ENCODE measurements at regions not wholly inside any gene's neighbourhood (a gene's known extent, or its start where the extent isn't known, plus 50 kb on each side); places are given as distances from the start of the nearest gene placed in this dataset.
"Not testable (repeated sequence)": the region's sequence is repeated elsewhere in the genome, so short reads cannot be mapped to it uniquely, and the experiment has no call there.

GRCh38 chr11:80943226-80943625 lies 1502.4 kb upstream of the TENM4 start:
- Histone ChIP-seq H3K4me1 (ENCODE audit: insufficient read depth, low read length) (peaks cover 4% of the 10 kb centered on the region; the same call in 1 of the 2 replicates), H3K9ac (ENCODE audit: low read depth, low read length) (no peak overlapping the region), H3K9me3 (ENCODE audit: control insufficient read depth, insufficient read depth, low read length) (no peaks in the 10 kb centered on the region), H3K36me3 (ENCODE audit: insufficient read depth, low read length) (no peaks in the 10 kb centered on the region)

GRCh38 chr11:80937842-80938241 lies 1497.0 kb upstream of the TENM4 start:
- Histone ChIP-seq H3K9ac (ENCODE audit: low read depth, low read length) (no peak overlapping the region), H3K9me3 (ENCODE audit: control insufficient read depth, insufficient read depth, low read length) (no peaks in the 10 kb centered on the region), H3K36me3 (ENCODE audit: insufficient read depth, low read length) (no peaks in the 10 kb centered on the region), H3K4me1 (ENCODE audit: insufficient read depth, low read length) (no peaks in the 10 kb centered on the region)

GRCh38 chr11:80930038-80930437 lies 1489.2 kb upstream of the TENM4 start:
- Histone ChIP-seq H3K9me3 (ENCODE audit: control insufficient read depth, insufficient read depth, low read length) (no peaks in the 10 kb centered on the region), H3K36me3 (ENCODE audit: insufficient read depth, low read length) (no peaks in the 10 kb centered on the region), H3K9ac (ENCODE audit: low read depth, low read length) (no peak overlapping the region), H3K4me1 (ENCODE audit: insufficient read depth, low read length) (no peaks in the 10 kb centered on the region)

- H3K9me3 ChIP-seq (ENCODE audit: control insufficient read depth, insufficient read depth, low read length): no peaks in the 10 kb centered on the region
- H3K9ac ChIP-seq (ENCODE audit: low read depth, low read length): no peak overlapping the region
- H3K36me3 ChIP-seq (ENCODE audit: insufficient read depth, low read length): no peaks in the 10 kb centered on the region
- H3K4me1 ChIP-seq (ENCODE audit: insufficient read depth, low read length): no peaks in the 10 kb centered on the region
Observed at GRCh38 chr11:80929031-80929805, 1488.4 kb upstream of the TENM4 start.

- H3K9ac ChIP-seq (ENCODE audit: low read depth, low read length): no peak overlapping the region
- H3K36me3 ChIP-seq (ENCODE audit: insufficient read depth, low read length): no peaks in the 10 kb centered on the region
- no peaks in the 10 kb centered on the region for H3K9me3 ChIP-seq (ENCODE audit: control insufficient read depth, insufficient read depth, low read length)
- no peaks in the 10 kb centered on the region for H3K4me1 ChIP-seq (ENCODE audit: insufficient read depth, low read length)
Observed at GRCh38 chr11:80925321-80925720, 1484.5 kb upstream of the TENM4 start.

GRCh38 chr11:80921310-80921709 lies 1480.5 kb upstream of the TENM4 start:
- not testable (repeated sequence) for H3K4me1 ChIP-seq (ENCODE audit: insufficient read depth, low read length); H3K9me3 ChIP-seq (ENCODE audit: control insufficient read depth, insufficient read depth, low read length); H3K9ac ChIP-seq (ENCODE audit: low read depth, low read length); H3K36me3 ChIP-seq (ENCODE audit: insufficient read depth, low read length)

GRCh38 chr11:80916173-80916798 lies 1475.5 kb upstream of the TENM4 start:
- H3K4me1 ChIP-seq (ENCODE audit: insufficient read depth, low read length): no peaks in the 10 kb centered on the region
- H3K9me3 ChIP-seq (ENCODE audit: control insufficient read depth, insufficient read depth, low read length): no peaks in the 10 kb centered on the region
- H3K9ac ChIP-seq (ENCODE audit: low read depth, low read length): no peak overlapping the region
- no peaks in the 10 kb centered on the region for H3K36me3 ChIP-seq (ENCODE audit: insufficient read depth, low read length)

- no peak overlapping the region for H3K9ac ChIP-seq (ENCODE audit: low read depth, low read length)
- no peaks in the 10 kb centered on the region for H3K36me3 ChIP-seq (ENCODE audit: insufficient read depth, low read length)
- no peaks in the 10 kb centered on the region for H3K4me1 ChIP-seq (ENCODE audit: insufficient read depth, low read length)
- H3K9me3 ChIP-seq (ENCODE audit: control insufficient read depth, insufficient read depth, low read length): no peaks in the 10 kb centered on the region
Observed at GRCh38 chr11:80914311-80914710, 1473.5 kb upstream of the TENM4 start.

GRCh38 chr11:80911666-80912065 lies 1470.8 kb upstream of the TENM4 start:
- H3K9ac ChIP-seq (ENCODE audit: low read depth, low read length): no peak overlapping the region
- H3K9me3 ChIP-seq (ENCODE audit: control insufficient read depth, insufficient read depth, low read length): no peaks in the 10 kb centered on the region
- H3K36me3 ChIP-seq (ENCODE audit: insufficient read depth, low read length): no peaks in the 10 kb centered on the region
- H3K4me1 ChIP-seq (ENCODE audit: insufficient read depth, low read length): no peaks in the 10 kb centered on the region

GRCh38 chr11:80900265-80900664 lies 1459.4 kb upstream of the TENM4 start:
- Histone ChIP-seq H3K36me3 (ENCODE audit: insufficient read depth, low read length) (no peaks in the 10 kb centered on the region), H3K9me3 (ENCODE audit: control insufficient read depth, insufficient read depth, low read length) (no peaks in the 10 kb centered on the region; the same call in 1 of the 2 replicates), H3K4me1 (ENCODE audit: insufficient read depth, low read length) (no peaks in the 10 kb centered on the region), H3K9ac (ENCODE audit: low read depth, low read length) (no peak overlapping the region)

GRCh38 chr11:80899381-80899780 lies 1458.6 kb upstream of the TENM4 start:
- Histone ChIP-seq H3K4me1 (ENCODE audit: insufficient read depth, low read length) (no peaks in the 10 kb centered on the region), H3K9ac (ENCODE audit: low read depth, low read length) (no peak overlapping the region), H3K36me3 (ENCODE audit: insufficient read depth, low read length) (no peaks in the 10 kb centered on the region), H3K9me3 (ENCODE audit: control insufficient read depth, insufficient read depth, low read length) (no peaks in the 10 kb centered on the region; the same call in 1 of the 2 replicates)

- Histone ChIP-seq H3K4me1 (ENCODE audit: insufficient read depth, low read length) (no peaks in the 10 kb centered on the region), H3K9me3 (ENCODE audit: control insufficient read depth, insufficient read depth, low read length) (no peaks in the 10 kb centered on the region), H3K36me3 (ENCODE audit: insufficient read depth, low read length) (no peaks in the 10 kb centered on the region), H3K9ac (ENCODE audit: low read depth, low read length) (no peak overlapping the region)
Observed at GRCh38 chr11:80898910-80899309, 1458.1 kb upstream of the TENM4 start.

GRCh38 chr11:80886684-80887083 lies 1445.9 kb upstream of the TENM4 start:
- Histone ChIP-seq H3K9me3 (ENCODE audit: control insufficient read depth, insufficient read depth, low read length) (no peaks in the 10 kb centered on the region), H3K9ac (ENCODE audit: low read depth, low read length) (no peak overlapping the region), H3K36me3 (ENCODE audit: insufficient read depth, low read length) (no peaks in the 10 kb centered on the region; the same call in 1 of the 2 replicates), H3K4me1 (ENCODE audit: insufficient read depth, low read length) (no peaks in the 10 kb centered on the region)

- no peak overlapping the region for H3K9ac ChIP-seq (ENCODE audit: low read depth, low read length)
- H3K9me3 ChIP-seq (ENCODE audit: control insufficient read depth, insufficient read depth, low read length): no peaks in the 10 kb centered on the region
- no peaks in the 10 kb centered on the region for H3K4me1 ChIP-seq (ENCODE audit: insufficient read depth, low read length)
- no peaks in the 10 kb centered on the region for H3K36me3 ChIP-seq (ENCODE audit: insufficient read depth, low read length)
Observed at GRCh38 chr11:80873310-80873999, 1432.6 kb upstream of the TENM4 start.

Measured in ES-I3 (cell line).